Bronchial epithelial cell (primary cell): ENCODE measurements at regions not wholly inside any gene's neighbourhood (a gene's known extent, or its start where the extent isn't known, plus 50 kb on each side); places are given as distances from the start of the nearest gene placed in this dataset.

Experiments used
- DNase-seq: peaks from one replicate; pipeline ENCODE4 v3.0.0-alpha.2; 2010; ENCODE audit warnings: low read depth
- FAIRE-seq: peaks from 2 replicates; lab custom pipeline; 2011; peaks lifted over from hg19 to GRCh38; lab: Jason Lieb, UNC
- H3K27me3 ChIP-seq: 2 replicates; pipeline ENCODE4 v1.5.1; 2011; ENCODE audit warnings: low read length; ENCODE audit not compliant: control insufficient read depth, insufficient read depth
- H3K36me3 ChIP-seq: 2 replicates; pipeline ENCODE4 v1.5.1; 2011; ENCODE audit warnings: low read length; ENCODE audit not compliant: control insufficient read depth, insufficient read depth
- H3K4me3 ChIP-seq: 2 replicates; pipeline ENCODE4 v1.5.1; 2011; ENCODE audit warnings: mild to moderate bottlenecking, low read depth, low read length, control low read depth
- CTCF ChIP-seq: IDR thresholded peaks from 2 replicates; pipeline ENCODE4 v1.5.1; 2011; ENCODE audit warnings: mild to moderate bottlenecking, moderate library complexity, low read length, control low read depth, inconsistent platforms; ENCODE audit not compliant: insufficient read depth, severe bottlenecking

GRCh38 chr20:56956534-56956933, 309.9 kb downstream of the BMP7 start:
- FAIRE-seq = no peak
- no peaks in the 10 kb centered on the region for H3K36me3 ChIP-seq
- DNase-seq = no peak
- TF ChIP-seq CTCF = no peak
- no peak overlapping the region for H3K4me3 ChIP-seq
- H3K27me3 ChIP-seq = no peaks in the 10 kb centered on the region

- Histone ChIP-seq H3K36me3 (no peaks in the 10 kb centered on the region), H3K27me3 (no peaks in the 10 kb centered on the region), H3K4me3 (no peak overlapping the region)
- DNase-seq = no peak
- no peak for TF ChIP-seq CTCF
- FAIRE-seq = no peak
These were observed 308.5 kb downstream of the BMP7 start for GRCh38 chr20:56957737-56958553.

GRCh38 chr20:56964901-56965300, 301.5 kb downstream of the BMP7 start:
- Histone ChIP-seq H3K36me3 (no peaks in the 10 kb centered on the region), H3K27me3 (no peaks in the 10 kb centered on the region), H3K4me3 (no peak overlapping the region)
- FAIRE-seq (no peak), DNase-seq (no peak)
- no peak for TF ChIP-seq CTCF

GRCh38 chr20:56967916-56968315, 298.5 kb downstream of the BMP7 start:
- TF ChIP-seq CTCF = no peak
- no peaks in the 10 kb centered on the region for H3K36me3 ChIP-seq
- no peak for FAIRE-seq
- H3K4me3 ChIP-seq = no peak overlapping the region
- no peaks in the 10 kb centered on the region for H3K27me3 ChIP-seq
- DNase-seq = no peak

GRCh38 chr20:56968376-56969048, 297.9 kb downstream of the BMP7 start:
- Histone ChIP-seq H3K4me3 (no peak overlapping the region), H3K36me3 (no peaks in the 10 kb centered on the region), H3K27me3 (no peaks in the 10 kb centered on the region)
- DNase-seq = no peak
- no peak for FAIRE-seq
- no peak for TF ChIP-seq CTCF
